HFFc6 (cell line): ENCODE measurements at regions not wholly inside any gene's neighbourhood (a gene's known extent, or its start where the extent isn't known, plus 50 kb on each side); places are given as distances from the start of the nearest gene placed in this dataset.
A peak's percentile ranks its signal among the peaks of the same experiment; 100 is the strongest.

ENCODE experiments used
- DNase-seq: peaks from one replicate; pipeline ENCODE4 v3.0.0-alpha.2; 2018
- H3K27ac Mint-ChIP-seq: 2 replicates; pipeline ENCODE4 v1.8.0; 2020; ENCODE audit warnings: mild to moderate bottlenecking, mixed read lengths
- H3K27me3 Mint-ChIP-seq: 2 replicates; pipeline ENCODE4 v1.8.0; 2021; ENCODE audit warnings: mild to moderate bottlenecking, moderate library complexity, mixed read lengths; ENCODE audit not compliant: insufficient read depth
- H3K36me3 Mint-ChIP-seq: 2 replicates; pipeline ENCODE4 v1.8.0; 2021; ENCODE audit warnings: low read depth, mixed read lengths
- H3K4me1 Mint-ChIP-seq: 2 replicates; pipeline ENCODE4 v1.8.0; 2020; ENCODE audit warnings: low read depth, mixed read lengths
- H3K4me3 Mint-ChIP-seq: 2 replicates; pipeline ENCODE4 v1.8.0; 2020; ENCODE audit warnings: mild to moderate bottlenecking, moderate library complexity, mixed read lengths
- H3K9me3 Mint-ChIP-seq: 2 replicates; pipeline ENCODE4 v1.8.0; 2020; ENCODE audit warnings: mild to moderate bottlenecking, mixed read lengths
- CTCF ChIP-seq: fragments of 200-600 bp; sonication (generic); IDR thresholded peaks from 2 replicates; pipeline ENCODE4 v1.5.0; 2021; ENCODE audit warnings: antibody characterized with exemption, mild to moderate bottlenecking

GRCh38 chr14:62064751-62065323, 302.6 kb downstream of the SNAPC1 start:
- Mint-ChIP-seq H3K36me3 (no peaks in the 10 kb centered on the region), H3K9me3 (no peaks in the 10 kb centered on the region), H3K27me3 (peaks cover 2% of the 10 kb centered on the region), H3K27ac (no peak overlapping the region), H3K4me3 (no peak overlapping the region), H3K4me1 (peaks cover 17% of the 10 kb centered on the region)
- no peak for TF ChIP-seq CTCF
- no peak for DNase-seq

- Mint-ChIP-seq H3K4me3 (no peak overlapping the region), H3K36me3 (no peaks in the 10 kb centered on the region), H3K27me3 (peaks cover 2% of the 10 kb centered on the region), H3K4me1 (peaks cover 20% of the 10 kb centered on the region), H3K27ac (no peak overlapping the region), H3K9me3 (no peaks in the 10 kb centered on the region)
- DNase-seq, result peak; percentile 45
- no peak for TF ChIP-seq CTCF
These were observed 304.1 kb downstream of the SNAPC1 start for GRCh38 chr14:62066304-62066703.

- DNase-seq, result no peak
- Mint-ChIP-seq H3K27me3 (peaks cover 2% of the 10 kb centered on the region; the same call in 1 of the 2 replicates), H3K4me3 (no peak overlapping the region), H3K9me3 (no peaks in the 10 kb centered on the region), H3K27ac (no peak overlapping the region), H3K36me3 (no peaks in the 10 kb centered on the region), H3K4me1 (peaks cover 17% of the 10 kb centered on the region)
- TF ChIP-seq CTCF, result no peak
These were observed 308.8 kb downstream of the SNAPC1 start for GRCh38 chr14:62071039-62071438.

GRCh38 chr14:62076368-62076767, 314.1 kb downstream of the SNAPC1 start:
- H3K9me3 Mint-ChIP-seq, result no peaks in the 10 kb centered on the region
- no peak overlapping the region for H3K27ac Mint-ChIP-seq
- no peaks in the 10 kb centered on the region; the same call in none of the 2 replicates for H3K27me3 Mint-ChIP-seq

GRCh38 chr14:62076825-62077605, 314.8 kb downstream of the SNAPC1 start:
- H3K4me3 Mint-ChIP-seq, result no peak overlapping the region
- H3K4me1 Mint-ChIP-seq, result no peaks in the 10 kb centered on the region
- H3K27me3 Mint-ChIP-seq, result no peaks in the 10 kb centered on the region; the same call in none of the 2 replicates
- H3K9me3 Mint-ChIP-seq, result no peaks in the 10 kb centered on the region
- no peak for TF ChIP-seq CTCF
- H3K27ac Mint-ChIP-seq, result no peak overlapping the region
- DNase-seq, result no peak
- no peaks in the 10 kb centered on the region; the same call in 1 of the 2 replicates for H3K36me3 Mint-ChIP-seq

More at GRCh38 chr14:62076368-62076767, 314.1 kb downstream of the SNAPC1 start:
- Mint-ChIP-seq H3K4me3 (no peak overlapping the region), H3K4me1 (peaks cover 2% of the 10 kb centered on the region; the same call in 1 of the 2 replicates), H3K36me3 (no peaks in the 10 kb centered on the region; the same call in 1 of the 2 replicates)
- TF ChIP-seq CTCF, result no peak
- no peak for DNase-seq
